Neuronal stem cell (in vitro differentiated cells): ENCODE measurements at regions not wholly inside any gene's neighbourhood (a gene's known extent, or its start where the extent isn't known, plus 50 kb on each side); places are given as distances from the start of the nearest gene placed in this dataset.

Source experiments
- DNase-seq: peaks from one replicate; pipeline ENCODE4 v3.0.0-alpha.2; 2013; ENCODE audit warnings: low spot score
- H2AFZ ChIP-seq: one replicate; pipeline ENCODE4 v1.6.1; 2013; ENCODE audit warnings: mild to moderate bottlenecking, low read length, inconsistent platforms
- H2AK5ac ChIP-seq: 2 replicates; pipeline ENCODE4 v1.6.1; 2013; ENCODE audit warnings: low read depth, mild to moderate bottlenecking, inconsistent platforms, low read length, moderate library complexity, mixed read lengths
- H2BK120ac ChIP-seq: 2 replicates; pipeline ENCODE4 v1.6.1; 2013; ENCODE audit warnings: low read depth, mild to moderate bottlenecking, inconsistent platforms, low read length, moderate library complexity, mixed read lengths
- H2BK12ac ChIP-seq: one replicate; pipeline ENCODE4 v1.6.1; 2013; ENCODE audit warnings: low read length, inconsistent platforms
- H2BK15ac ChIP-seq: 2 replicates; pipeline ENCODE4 v1.6.1; 2013; ENCODE audit warnings: mild to moderate bottlenecking, low read length, inconsistent platforms, mixed read lengths
- H2BK5ac ChIP-seq: one replicate; pipeline ENCODE4 v1.6.1; 2013; ENCODE audit warnings: inconsistent platforms, mild to moderate bottlenecking, low read length, moderate library complexity
- H3K14ac ChIP-seq: one replicate; pipeline ENCODE4 v1.6.1; 2013; ENCODE audit warnings: low read length, inconsistent platforms
- H3K18ac ChIP-seq: 2 replicates; pipeline ENCODE4 v1.6.1; 2013; ENCODE audit warnings: low read length, inconsistent platforms
- H3K23ac ChIP-seq: 2 replicates; pipeline ENCODE4 v1.6.1; 2013; ENCODE audit warnings: low read depth, mild to moderate bottlenecking, mixed read lengths, low read length, inconsistent platforms; ENCODE audit not compliant: poor library complexity
- H3K27ac ChIP-seq: replicated peaks from 3 replicates; pipeline ENCODE4 v1.5.1; 2013; ENCODE audit warnings: low read length, inconsistent platforms
- H3K27me3 ChIP-seq, 3 experiments: 2 replicates each; pipeline ENCODE4 v1.6.1; 2013; ENCODE audit warnings: low read length in 3 of 3, mild to moderate bottlenecking in 2 of 3, inconsistent platforms in 1 of 3, low read depth in 1 of 3, mixed read lengths in 1 of 3, moderate library complexity in 1 of 3; ENCODE audit not compliant: control insufficient read depth in 3 of 3, insufficient read depth in 3 of 3
- H3K36me3 ChIP-seq, 2 donors: replicated peaks in 1 of 2; 2 replicates each; pipeline ENCODE4 v1.6.1; 2013; ENCODE audit warnings: low read length in 2 of 2; ENCODE audit not compliant: control insufficient read depth in 2 of 2, insufficient read depth in 2 of 2
- H3K4ac ChIP-seq: 2 replicates; pipeline ENCODE4 v1.6.1; 2013; ENCODE audit warnings: inconsistent platforms, mild to moderate bottlenecking, low read length, moderate library complexity
- H3K4me1 ChIP-seq, 2 donors: 1 replicate in 1 of 2; 2 replicates in 1 of 2; pipeline ENCODE4 v1.6.1; 2013; ENCODE audit warnings: low read length in 2 of 2, low read depth in 1 of 2; ENCODE audit not compliant: control insufficient read depth in 2 of 2, insufficient read depth in 1 of 2
- H3K4me2 ChIP-seq: one replicate; pipeline ENCODE4 v1.6.1; 2013; ENCODE audit warnings: mild to moderate bottlenecking, low read length, inconsistent platforms; ENCODE audit not compliant: insufficient read depth, poor library complexity, severe bottlenecking
- H3K4me3 ChIP-seq, 2 donors: 2 replicates each; pipeline ENCODE4 v1.5.1; 2013; ENCODE audit warnings: low read length in 2 of 2, mild to moderate bottlenecking in 2 of 2, inconsistent platforms in 1 of 2, moderate library complexity in 1 of 2
- H3K79me1 ChIP-seq: one replicate; pipeline ENCODE4 v1.6.1; 2013; ENCODE audit warnings: low read depth, mild to moderate bottlenecking, inconsistent platforms, low read length, moderate library complexity
- H3K9ac ChIP-seq: one replicate; pipeline ENCODE4 v1.6.1; 2013; ENCODE audit warnings: mild to moderate bottlenecking, low read depth, low read length, inconsistent platforms; ENCODE audit not compliant: poor library complexity
- H3K9me3 ChIP-seq, 2 donors: replicated peaks in 1 of 2; 2 replicates each; pipeline versions ENCODE3 to v1.6.1; 2013; ENCODE audit warnings: low read length in 2 of 2, mild to moderate bottlenecking in 2 of 2, inconsistent platforms in 1 of 2, low read depth in 1 of 2, mixed read lengths in 1 of 2, moderate library complexity in 1 of 2; ENCODE audit not compliant: control insufficient read depth in 2 of 2, insufficient read depth in 1 of 2
- H4K8ac ChIP-seq: one replicate; pipeline ENCODE4 v1.6.1; 2013; ENCODE audit warnings: low read depth, mild to moderate bottlenecking, inconsistent platforms, low read length, moderate library complexity
- H4K91ac ChIP-seq: one replicate; pipeline ENCODE4 v1.6.1; 2013; ENCODE audit warnings: low read length, low read depth, mild to moderate bottlenecking, inconsistent platforms; ENCODE audit not compliant: poor library complexity
- WGBS, 2 donors: extraction: QIAGEN DNeasy Blood & Tissue Kit; methylation state at CpG; one replicate each; pipeline ENCODE4 v1.1.7; 2013; ENCODE audit warnings: missing lambda C conversion rate in 2 of 2, mixed read lengths in 1 of 2; ENCODE audit not compliant: insufficient read length in 2 of 2, insufficient replicate concordance in 1 of 2; ENCODE audit errors: extremely low coverage in 2 of 2; 5-methylcytosine and 5-hydroxymethylcytosine counted together

DNA sequence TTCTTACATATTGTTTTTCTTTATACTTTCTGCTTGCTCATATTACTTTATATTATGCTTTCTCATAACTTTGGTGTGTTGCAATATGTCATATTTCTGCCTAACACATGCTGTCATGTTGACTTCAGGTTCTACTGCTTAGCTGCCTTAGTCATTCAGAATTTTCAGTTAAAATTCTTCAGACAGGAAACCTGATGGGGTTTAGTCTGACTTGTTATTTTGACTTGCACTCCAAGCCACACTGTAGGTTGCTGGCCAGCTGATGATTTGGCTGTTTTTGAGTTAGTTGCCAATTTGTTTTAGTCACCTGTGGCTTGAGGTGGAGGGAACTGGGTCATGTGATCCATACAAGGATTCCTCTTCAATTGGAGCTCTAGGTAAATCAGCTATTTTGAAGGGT, 315.4 kb downstream of the MAP2K6 start:
- Histone ChIP-seq H2BK12ac (no peak overlapping the region), H3K4ac (no peak overlapping the region), H3K23ac (no peak overlapping the region), H4K8ac (no peak overlapping the region), H3K27ac (no peak overlapping the region), H3K36me3 (no peaks in the 10 kb centered on the region), H3K27me3 (no peaks in the 10 kb centered on the region), H4K91ac (no peak overlapping the region), H2BK5ac (no peak overlapping the region), H3K4me3 (no peak overlapping the region), H3K4me2 (no peak overlapping the region), H3K18ac (no peak overlapping the region), H2BK120ac (no peak overlapping the region), H3K14ac (no peak overlapping the region), H3K4me1 (no peaks in the 10 kb centered on the region), H3K9me3 (no peaks in the 10 kb centered on the region), H2AFZ (no peak overlapping the region), H2BK15ac (no peak overlapping the region), H3K79me1 (no peaks in the 10 kb centered on the region), H2AK5ac (no peak overlapping the region), H3K9ac (no peak overlapping the region)
- no peak for DNase-seq

DNA sequence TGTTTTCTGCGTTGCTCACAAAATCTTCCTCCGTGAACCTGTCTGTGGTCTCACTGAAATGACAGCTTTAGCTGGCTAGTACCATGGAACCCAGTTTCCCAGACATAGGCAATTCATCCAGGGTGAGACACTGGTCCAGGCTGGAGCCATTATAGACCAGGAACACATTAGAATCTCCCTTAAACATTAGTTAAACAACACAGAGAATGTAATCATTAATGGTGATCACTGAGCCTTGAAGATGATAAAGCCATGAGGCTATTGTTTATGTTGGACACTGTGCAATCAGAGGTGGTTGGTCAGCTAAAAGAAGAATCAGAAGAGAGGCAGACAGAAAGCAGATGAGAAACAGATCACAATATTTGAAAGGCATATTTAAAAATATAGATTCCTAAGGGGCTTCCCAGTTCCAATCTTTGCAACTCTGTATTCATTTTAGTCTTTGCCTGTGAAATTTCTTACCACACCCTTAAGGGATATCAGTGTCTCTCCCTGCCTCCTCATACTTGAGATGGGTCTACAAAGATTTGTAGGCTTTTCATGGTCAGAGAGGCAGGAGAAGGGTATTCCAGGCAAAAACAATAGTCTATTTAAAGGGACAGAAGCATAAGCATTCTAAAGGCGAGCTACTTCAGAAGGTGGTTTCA, 317.9 kb downstream of the MAP2K6 start:
- H2BK120ac ChIP-seq: no peak overlapping the region
- DNase-seq: no peak
- no peaks in the 10 kb centered on the region for H3K79me1 ChIP-seq
- H4K8ac ChIP-seq: no peak overlapping the region
- H3K4me3 ChIP-seq: no peak overlapping the region
- no peak overlapping the region for H3K14ac ChIP-seq
- H2BK15ac ChIP-seq: no peak overlapping the region
- no peak overlapping the region for H3K4me2 ChIP-seq
- H3K36me3 ChIP-seq: no peaks in the 10 kb centered on the region
- no peak overlapping the region for H2BK12ac ChIP-seq
- no peak overlapping the region for H3K23ac ChIP-seq
- H4K91ac ChIP-seq: no peak overlapping the region
- no peak overlapping the region for H3K27ac ChIP-seq
- no peaks in the 10 kb centered on the region for H3K9me3 ChIP-seq
- no peaks in the 10 kb centered on the region for H3K4me1 ChIP-seq
- no peak overlapping the region for H3K4ac ChIP-seq
- H3K18ac ChIP-seq: no peak overlapping the region
- no peak overlapping the region for H2BK5ac ChIP-seq
- WGBS, 2 donors: no CpG with 5 or more reads among the region's 3 CpGs
- no peak overlapping the region for H2AK5ac ChIP-seq
- no peaks in the 10 kb centered on the region for H3K27me3 ChIP-seq
- no peak overlapping the region for H2AFZ ChIP-seq
- no peak overlapping the region for H3K9ac ChIP-seq

DNA sequence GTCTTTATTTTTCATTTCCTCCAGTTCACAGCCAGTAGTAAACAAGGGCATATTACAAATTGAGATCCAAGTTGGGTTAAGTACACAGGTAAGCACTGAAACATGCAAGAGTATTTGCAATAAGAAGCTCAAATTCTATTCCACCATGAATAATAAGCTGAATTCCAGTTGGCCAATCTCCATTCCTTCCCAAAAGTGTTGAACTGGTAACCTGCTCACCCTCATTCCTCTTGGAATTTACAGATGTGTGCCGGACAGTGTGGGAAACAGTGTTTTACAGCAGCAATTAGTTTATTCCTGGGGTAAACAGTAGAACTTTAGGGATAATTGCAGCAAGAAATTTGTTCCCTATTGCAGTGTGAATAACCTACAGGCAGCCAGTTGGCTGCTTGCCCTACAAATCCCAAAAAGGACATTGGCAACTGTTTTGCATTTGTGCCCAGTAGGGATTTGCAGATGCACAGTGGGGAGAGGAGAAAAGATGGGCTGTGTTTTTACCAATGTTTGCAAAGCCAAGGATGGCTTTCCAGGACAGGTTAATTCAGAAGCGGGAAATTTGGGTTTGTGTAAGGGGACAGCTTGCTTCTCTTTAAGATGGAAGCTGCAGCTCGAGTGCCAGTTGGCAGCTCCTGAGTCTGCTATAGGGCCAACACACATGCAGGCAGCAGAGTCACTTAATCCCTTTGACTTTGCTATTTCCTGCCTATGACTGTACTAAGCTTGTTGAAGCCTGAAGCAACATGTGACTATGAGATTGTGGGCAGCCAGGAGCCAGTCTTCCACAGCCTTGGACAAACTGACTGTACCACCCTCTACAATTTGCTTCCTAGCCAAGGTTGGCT, 318.9 kb downstream of the MAP2K6 start:
- Histone ChIP-seq H2BK12ac (no peak overlapping the region), H3K4me1 (no peaks in the 10 kb centered on the region), H3K4ac (no peak overlapping the region), H2BK15ac (no peak overlapping the region), H3K18ac (no peak overlapping the region), H2BK120ac (no peak overlapping the region), H3K27me3 (no peaks in the 10 kb centered on the region), H3K27ac (no peak overlapping the region), H3K14ac (no peak overlapping the region), H2AK5ac (no peak overlapping the region), H3K79me1 (no peaks in the 10 kb centered on the region), H3K9ac (no peak overlapping the region), H2BK5ac (no peak overlapping the region), H4K8ac (no peak overlapping the region), H3K23ac (no peak overlapping the region), H3K36me3 (no peaks in the 10 kb centered on the region), H2AFZ (no peak overlapping the region), H3K4me3 (no peak overlapping the region), H4K91ac (no peak overlapping the region), H3K4me2 (no peak overlapping the region), H3K9me3 (no peaks in the 10 kb centered on the region)
- WGBS, 2 donors: no CpG with 5 or more reads among the region's 3 CpGs
- DNase-seq: no peak

DNA sequence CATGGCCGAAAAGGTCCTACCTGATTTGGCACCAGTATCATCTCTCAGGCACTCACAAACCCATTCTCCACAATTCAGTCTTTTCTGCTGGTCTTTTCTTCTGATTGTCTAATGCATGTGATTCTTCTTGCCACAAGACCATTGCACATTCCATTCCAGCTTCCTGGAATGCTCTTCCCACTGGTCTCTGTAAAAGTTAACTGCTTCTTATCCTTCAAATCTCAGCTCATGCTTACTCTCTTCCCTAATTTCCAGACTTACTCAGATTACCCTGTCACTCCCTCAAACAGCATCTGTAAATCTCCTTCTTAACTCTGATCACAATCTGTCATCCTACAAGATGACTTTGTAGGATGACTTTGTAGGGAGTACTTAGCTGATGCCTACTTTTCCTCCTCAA, 320.2 kb downstream of the MAP2K6 start:
- Histone ChIP-seq H3K27me3 (no peaks in the 10 kb centered on the region), H3K4ac (no peak overlapping the region), H3K4me1 (no peaks in the 10 kb centered on the region), H3K79me1 (no peaks in the 10 kb centered on the region), H2BK120ac (no peak overlapping the region), H3K18ac (no peak overlapping the region), H2AFZ (no peak overlapping the region), H2BK15ac (no peak overlapping the region), H3K9ac (no peak overlapping the region), H4K8ac (no peak overlapping the region), H2BK12ac (no peak overlapping the region), H3K9me3 (no peaks in the 10 kb centered on the region), H2AK5ac (no peak overlapping the region), H3K4me3 (no peak overlapping the region), H2BK5ac (no peak overlapping the region), H3K4me2 (no peak overlapping the region), H3K36me3 (no peaks in the 10 kb centered on the region), H3K23ac (no peak overlapping the region), H3K27ac (no peak overlapping the region), H3K14ac (no peak overlapping the region), H4K91ac (no peak overlapping the region)
- no peak for DNase-seq
- no CpG with 5 or more reads among the region's 1 CpG for WGBS, 2 donors
